Stimulated activated CD4-positive, alpha-beta T cell treated with anti-CD3 and anti-CD28 coated beads, TNF-alpha, amount 100 ng/mL, for 48 hours (primary cell): ENCODE measurements at regions not wholly inside any gene's neighbourhood (a gene's known extent, or its start where the extent isn't known, plus 50 kb on each side); places are given as distances from the start of the nearest gene placed in this dataset.

Source experiments
- DNase-seq, 3 donors: peaks; one replicate each; pipeline ENCODE4 v3.0.0-alpha.2; 2020; ENCODE audit warnings: low read depth in 3 of 3

DNA sequence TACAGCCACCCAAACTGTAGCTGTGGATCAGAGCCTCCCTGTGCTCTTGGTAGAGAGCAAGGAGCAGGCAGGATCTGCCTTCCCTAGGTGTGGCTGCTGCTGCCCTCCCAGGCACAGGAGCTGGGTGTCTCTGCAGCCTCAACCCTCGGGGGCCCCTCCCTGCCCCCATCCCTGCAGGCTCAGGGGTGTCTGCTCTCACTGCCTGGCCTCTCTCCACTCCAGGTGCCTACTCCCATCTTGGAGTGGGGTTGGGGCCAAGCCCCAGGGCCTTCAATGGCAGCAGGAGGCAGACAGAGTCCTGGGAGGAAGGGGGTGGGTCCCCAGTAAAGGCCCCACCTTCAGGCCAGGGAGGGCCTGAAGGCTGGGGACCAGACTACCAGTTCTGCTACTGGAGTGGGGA lies 189.7 kb upstream of the OSR1 start:
- no peak for DNase-seq

- no peak for DNase-seq
Observed at GRCh38 chr2:19547321-19547720, 188.9 kb upstream of the OSR1 start.

DNA sequence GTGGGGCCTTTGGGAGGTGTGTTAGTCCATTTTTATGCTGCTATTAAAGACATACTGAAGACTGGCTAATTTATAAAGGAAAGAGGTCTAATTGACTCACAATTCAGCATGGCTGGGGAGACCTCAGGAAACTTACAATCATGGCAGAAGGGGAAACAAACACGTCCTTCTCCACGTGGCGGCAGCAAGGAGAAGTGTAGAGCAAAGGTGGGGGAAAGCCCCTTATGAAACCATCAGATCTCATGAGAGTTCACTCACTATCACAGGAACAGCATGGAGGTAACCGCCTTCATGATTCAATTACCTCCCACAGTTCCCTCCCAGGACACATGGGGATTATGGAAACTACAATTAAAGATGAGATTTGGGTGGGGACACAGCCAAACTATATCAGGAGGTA lies 187.1 kb upstream of the OSR1 start:
- peak in 1 of 3 donors; percentile 4 for DNase-seq

DNA sequence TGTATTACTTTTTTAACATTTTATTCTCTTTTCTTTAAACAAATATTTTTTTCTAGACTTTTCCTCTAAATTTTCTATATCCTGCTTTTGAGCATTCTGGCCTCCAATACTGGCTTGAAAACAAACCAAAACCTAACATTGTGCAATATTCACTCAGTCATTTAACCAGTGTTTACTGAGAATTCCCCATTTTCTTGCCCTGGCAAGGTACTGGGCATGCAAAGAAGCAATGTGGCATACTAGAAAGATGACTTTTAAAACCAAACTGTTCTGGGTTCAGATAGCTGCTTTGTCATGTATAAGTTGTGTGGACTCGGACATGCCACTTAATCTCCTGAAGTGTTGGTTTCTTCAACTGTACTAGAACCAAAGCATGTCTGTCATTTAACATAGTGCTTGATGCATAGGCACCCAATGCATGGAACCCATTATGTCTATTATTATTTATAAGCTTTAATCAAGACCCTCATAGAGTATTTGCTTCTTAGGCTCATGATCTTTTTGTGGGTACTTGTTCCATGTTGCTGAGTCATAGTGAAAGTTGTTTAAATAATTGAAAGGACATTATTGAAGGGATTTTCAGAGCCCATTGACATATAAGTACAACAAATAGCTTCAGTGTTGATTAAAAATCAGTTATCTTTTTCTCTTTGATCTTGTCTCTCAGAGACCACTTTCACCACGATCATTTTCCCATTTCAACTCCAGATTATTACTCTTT lies 185.4 kb upstream of the OSR1 start:
- no peak for DNase-seq

DNA sequence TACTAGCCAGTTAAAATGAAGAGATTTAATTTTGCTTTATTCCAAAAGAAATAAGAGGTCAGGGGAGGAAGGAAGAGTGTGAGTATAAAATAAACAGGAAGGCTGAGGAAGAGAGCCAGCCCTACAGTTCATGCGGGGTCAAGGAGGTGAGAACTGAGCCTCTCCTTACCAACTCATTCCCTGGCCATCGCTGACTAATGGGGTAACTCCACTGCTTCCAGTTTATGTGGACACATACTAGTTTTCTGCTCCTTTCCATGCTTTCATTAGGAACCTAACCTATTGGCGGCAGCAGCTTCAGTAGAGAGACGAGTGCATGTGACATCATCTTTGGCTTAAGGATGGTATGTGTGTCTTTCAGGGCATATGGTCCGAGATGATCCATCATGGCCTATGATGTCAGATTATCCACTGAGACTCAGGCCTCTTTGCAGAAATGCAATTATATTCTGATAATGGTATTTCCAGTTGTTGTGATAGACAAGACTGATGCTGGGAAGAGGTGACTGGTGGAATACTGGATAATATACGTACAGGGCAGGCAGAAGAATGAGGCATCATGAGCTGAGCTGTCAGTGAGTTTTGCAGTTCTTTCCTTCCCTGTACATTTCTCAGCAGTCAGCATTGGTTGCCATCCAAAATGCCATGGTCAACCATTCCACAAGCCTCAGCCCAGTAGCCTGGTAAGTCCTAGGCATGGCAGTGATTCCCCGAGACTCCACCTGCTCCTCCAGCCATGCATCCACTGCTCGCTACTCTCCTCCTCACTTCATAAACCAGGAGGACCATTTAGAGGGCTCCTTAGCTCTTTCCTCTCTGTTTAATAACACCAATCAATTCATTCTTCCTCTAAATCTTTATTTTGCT lies 184.6 kb upstream of the OSR1 start:
- no peak for DNase-seq

DNA sequence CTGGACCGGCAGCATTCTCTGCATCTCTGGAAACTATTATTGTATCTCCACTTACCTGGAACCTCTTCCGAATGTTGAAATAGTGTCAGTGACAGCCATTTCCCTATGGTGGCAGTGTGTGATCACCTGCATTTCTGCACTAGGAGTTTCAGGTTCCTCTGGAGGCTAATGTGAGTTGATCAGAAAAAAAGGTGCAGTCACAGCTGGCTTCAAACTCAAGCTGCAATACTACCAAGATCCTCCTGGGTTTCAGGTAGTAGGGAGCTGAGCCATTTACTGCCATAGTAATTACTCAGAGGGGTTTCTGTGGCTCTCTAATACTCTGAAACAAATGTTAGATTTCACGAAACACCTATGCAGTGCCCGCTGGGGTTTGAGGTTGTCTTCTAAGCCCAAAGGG lies 183.5 kb upstream of the OSR1 start:
- DNase-seq = no peak

DNA sequence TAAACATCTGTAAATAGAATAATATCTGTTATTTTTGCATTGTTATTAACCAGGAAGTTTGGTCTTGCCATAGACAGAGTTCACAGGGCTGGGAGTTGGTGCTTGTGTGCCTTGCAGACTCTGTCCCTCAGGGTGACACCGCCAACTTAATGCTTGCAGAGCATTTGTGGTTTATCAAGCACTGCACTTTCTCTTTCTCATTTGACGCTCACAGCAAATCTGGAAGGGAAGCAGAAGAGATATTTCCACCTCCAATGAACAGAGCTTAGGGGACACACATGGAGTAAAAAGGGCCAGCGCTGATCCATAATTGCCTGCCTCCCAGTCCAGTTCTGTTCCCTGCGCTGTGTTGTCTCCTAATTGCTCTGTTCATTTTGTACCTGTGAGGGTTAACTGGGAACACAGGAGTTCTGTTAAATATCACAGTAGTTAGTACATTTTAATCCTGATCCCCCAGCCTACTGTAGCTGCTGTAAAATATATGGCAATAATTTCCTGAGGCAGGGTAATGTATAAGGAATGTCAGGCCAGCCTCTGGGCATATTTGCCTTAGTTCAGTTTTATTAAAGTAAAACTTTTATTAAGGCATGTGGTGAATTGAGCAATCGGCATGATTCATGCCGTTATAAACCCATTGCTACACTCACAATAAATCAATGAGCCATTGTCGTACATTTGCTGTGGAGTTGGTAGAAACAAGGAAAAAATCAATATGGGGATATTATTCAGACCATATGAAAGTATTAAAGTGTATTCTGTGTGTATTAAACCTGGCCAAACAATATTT lies 182.5 kb upstream of the OSR1 start:
- no peak for DNase-seq

GRCh38 chr2:19538411-19538963 lies 180.1 kb upstream of the OSR1 start:
- DNase-seq = no peak

DNA sequence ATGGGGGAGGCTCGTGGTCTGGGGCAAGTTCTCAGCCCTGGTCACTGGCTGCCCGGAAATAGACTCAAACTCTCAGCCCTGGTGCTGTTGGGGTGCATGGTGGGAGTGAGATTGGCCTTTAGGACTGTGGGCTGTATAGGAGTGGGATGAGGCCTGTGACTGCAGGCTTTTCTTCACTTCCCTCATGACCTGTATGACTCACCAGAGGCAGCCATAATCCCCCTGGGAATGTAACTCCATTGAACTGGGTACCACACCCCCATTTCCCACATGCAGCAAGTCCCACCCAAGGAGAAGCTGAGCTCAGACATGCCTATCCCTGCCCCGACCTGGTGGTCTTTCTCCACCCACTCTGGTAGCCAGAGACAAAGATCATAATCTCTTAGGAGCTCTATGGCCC lies 177.7 kb upstream of the OSR1 start:
- no peak for DNase-seq

GRCh38 chr2:19532547-19533196 lies 174.2 kb upstream of the OSR1 start:
- no peak for DNase-seq

DNA sequence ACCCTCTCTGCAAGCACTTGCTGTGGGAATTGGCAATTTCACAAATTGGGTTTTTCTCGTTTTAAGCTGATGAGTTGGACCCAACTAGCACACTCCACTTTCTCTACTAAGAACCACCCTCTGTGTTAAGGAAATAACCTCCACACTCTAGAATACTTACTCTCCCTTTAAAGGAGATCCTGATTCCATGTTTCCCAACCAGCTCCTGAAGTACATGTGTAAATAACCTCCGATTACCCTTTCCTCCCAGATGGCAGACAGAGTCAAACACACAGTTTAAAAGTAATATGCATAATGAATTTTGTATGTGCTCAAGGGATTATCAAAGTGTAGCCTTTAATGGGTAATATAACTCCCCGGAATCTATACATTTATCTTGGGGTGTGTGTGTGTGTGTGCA lies 171.3 kb upstream of the OSR1 start:
- no peak for DNase-seq

DNA sequence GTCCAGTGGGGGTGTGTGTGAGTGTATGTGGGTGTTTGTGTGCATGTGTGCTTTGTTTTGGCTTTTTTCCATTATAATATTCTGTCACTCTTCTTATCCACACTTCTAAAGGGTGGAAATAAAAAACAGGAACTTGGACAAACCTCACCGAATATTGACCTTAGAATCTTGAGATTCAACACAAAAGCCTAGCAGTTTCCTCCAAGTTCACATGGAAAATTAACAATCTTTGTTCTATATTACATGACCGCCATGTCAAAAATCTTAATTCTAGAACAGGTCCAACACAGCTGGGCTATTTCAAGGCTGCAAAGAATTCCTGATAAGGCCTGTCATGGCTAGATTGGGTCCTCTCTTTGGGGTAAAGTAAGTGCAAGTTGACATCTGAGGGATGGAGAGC lies 169.3 kb upstream of the OSR1 start:
- DNase-seq = no peak

DNA sequence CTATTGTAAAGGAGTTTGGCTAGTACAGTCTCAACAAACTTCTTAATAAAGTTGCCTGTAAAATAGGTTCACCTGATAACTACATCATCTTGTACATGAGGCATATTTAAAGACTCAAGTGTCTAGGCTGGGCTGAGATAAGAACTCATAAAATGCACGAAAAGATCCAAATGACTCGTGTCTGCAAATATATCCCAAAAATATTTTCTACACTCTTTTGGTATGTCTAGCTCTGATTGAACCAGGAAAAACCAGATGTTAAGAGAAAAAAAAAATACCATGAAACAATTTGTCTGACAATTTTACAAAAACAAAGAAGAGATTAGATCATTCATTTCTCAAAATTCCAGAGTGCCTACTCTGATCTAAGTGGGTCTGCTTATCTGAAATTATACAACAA lies 166.9 kb upstream of the OSR1 start:
- DNase-seq = no peak

- no peak for DNase-seq
Observed at GRCh38 chr2:19519045-19519444, 160.6 kb upstream of the OSR1 start.

DNA sequence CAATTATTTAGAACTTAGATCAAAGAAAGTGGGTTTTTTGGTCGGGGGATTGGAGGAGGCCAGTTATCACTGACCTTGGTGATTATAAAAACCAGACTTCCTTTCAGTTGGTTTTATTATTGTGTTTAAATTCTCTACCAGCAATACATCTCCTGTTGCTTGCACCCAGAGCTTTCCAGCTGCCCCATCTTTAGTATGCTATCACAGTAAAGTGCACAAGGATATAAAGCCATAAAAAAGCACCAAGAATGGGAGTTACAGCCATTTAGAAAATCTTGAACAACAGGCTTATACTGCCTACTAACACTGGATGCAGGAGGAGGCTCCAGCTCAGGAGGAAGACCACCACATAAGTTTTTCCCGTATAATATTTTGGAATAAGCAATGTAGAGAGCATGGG lies 148.7 kb upstream of the OSR1 start:
- DNase-seq = no peak

DNA sequence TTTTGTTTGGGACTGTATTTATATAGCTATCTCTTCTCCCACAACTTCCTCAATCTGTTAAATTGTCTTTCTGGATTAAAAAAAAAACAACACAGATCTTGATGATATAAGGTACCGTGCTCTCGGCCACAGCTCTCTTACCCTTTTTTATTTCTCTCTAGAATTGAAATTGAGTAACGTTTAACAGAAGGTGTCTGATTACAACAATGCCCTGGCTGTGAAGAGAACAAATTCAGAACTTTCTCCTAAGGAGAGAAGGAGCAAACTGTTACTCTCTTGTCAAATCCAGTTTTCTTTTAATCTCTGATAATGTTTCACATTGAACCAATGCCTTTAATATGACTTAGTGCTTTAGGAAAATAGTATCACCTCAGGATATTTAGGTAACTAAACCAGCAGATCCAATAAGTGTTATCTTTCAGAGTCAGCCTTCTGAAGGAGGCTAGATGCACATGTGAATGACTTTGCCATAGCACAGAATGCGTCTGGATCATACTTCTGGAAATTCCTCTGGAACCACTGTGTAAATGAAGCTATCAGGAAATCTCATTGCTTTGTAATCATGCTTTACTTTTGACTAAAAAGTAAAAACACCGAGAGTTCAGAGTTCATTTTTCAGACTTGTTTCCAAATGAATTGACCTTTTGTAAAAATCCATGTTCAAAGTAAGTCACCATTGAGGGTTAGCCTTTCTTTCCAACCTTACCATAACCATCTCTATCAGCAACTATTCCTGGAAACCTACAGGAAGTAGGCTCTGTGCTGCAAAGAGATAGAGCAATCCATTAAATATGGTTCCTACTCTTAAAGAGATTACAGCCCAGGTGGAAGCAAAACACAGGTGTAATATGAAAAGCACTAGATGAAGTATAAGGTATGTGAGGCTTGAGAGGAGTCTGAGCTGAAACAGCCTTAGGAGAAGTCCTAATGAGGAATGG lies 147.0 kb upstream of the OSR1 start:
- no peak for DNase-seq

GRCh38 chr2:19504400-19505198 lies 146.2 kb upstream of the OSR1 start:
- no peak for DNase-seq

GRCh38 chr2:19503915-19504314 lies 145.5 kb upstream of the OSR1 start:
- DNase-seq = no peak

- no peak for DNase-seq
Observed at GRCh38 chr2:19503406-19503805, 145.0 kb upstream of the OSR1 start.

DNA sequence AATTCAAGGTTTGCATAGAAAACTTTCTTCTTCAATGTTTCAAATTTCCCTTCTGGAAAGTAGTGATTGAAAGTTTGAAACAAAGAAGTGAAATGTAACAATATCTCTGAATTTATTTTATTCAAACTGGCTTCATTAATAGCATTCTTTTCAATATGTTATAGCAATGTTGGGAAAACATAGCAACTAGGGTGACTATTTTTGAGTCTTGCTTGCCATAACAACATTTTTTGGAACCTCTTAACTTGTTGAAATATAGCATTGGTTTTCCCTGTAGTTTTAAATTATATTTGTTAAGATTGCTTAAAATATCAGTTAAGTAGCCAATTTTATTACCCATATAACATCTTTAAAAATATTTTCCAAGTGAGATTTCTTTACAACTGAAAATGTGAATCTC lies 141.7 kb upstream of the OSR1 start:
- DNase-seq = no peak
